Stimulated activated CD8-positive, alpha-beta memory T cell treated with anti-CD3 and anti-CD28 coated beads, Interleukin-4, amount 100 ng/mL, for 48 hours (primary cell): ENCODE measurements at regions not wholly inside any gene's neighbourhood (a gene's known extent, or its start where the extent isn't known, plus 50 kb on each side); places are given as distances from the start of the nearest gene placed in this dataset.
"Not testable (repeated sequence)": the region's sequence is repeated elsewhere in the genome, so short reads cannot be mapped to it uniquely, and the experiment has no call there.

Experiments used
- DNase-seq: peaks from one replicate; pipeline ENCODE4 v3.0.0-alpha.2; 2020

DNA sequence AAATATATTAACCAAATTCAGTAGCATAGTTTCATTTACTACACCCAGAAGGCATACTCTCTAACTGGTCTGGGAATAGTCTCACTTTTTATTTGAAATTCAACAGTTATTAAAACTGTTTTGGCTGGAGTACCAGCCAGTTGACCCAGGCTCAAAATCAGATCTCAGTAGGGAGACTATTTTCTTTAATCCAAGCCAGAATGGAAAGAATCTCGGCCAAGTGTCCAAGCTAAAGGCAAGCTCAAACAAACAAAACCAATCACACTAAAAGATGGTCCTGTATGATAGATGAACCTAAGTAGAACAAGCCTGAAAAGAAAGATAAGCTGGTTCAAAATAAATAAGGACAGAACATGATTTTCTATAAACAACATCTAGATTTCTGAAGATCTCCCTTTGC, 259.6 kb upstream of the POM121L12 start:
- no peak for DNase-seq

DNA sequence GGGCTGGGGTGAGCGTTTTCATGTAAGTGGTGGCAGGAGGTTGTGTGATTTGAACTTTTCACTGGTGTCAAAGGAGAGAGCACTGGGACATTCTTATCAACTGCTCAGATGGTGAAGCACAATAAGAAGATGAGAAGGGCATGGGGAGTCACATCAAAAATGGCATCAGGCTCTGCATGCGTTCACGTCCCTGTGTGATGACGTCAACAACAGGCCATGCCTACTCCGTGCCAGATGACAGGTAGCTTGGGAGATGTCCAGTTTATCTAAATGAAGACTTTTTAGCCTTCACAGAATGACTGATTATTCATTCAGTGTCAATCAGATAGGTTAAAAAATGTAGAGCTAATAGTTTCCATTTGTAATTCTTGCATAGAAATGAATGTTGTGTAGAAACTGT, 264.3 kb upstream of the POM121L12 start:
- no peak for DNase-seq

DNA sequence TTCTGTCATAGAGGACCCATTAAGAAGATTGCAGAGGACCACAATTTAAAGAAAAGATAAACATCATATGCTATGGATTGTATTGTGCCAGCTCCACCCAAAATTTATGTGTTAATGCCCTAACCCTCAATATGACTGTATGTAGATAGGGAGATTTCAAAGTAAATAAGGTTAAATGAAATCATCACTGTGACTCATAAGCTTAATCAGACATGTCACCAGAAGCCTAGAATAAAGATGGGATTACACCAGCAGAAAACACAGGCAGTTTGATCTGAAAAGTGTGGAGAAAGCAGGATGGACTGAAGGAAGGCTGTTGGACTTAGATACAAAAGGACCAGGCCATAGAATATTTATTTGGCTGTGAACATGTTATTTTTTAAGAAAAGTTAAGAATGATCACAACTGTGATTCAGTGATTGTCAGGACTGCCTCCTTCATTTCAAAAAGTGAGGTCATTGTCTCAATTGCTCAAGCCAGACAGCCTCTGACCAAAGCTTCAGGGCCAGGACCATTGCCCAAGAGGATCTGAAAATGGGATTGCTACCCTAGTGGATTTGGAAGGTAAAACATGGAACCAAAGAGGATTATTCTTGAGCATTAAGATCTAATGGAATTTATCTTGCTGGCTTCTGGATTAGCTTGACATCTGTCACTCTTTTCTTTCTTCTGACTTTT, 270.8 kb upstream of the POM121L12 start:
- no peak for DNase-seq

DNA sequence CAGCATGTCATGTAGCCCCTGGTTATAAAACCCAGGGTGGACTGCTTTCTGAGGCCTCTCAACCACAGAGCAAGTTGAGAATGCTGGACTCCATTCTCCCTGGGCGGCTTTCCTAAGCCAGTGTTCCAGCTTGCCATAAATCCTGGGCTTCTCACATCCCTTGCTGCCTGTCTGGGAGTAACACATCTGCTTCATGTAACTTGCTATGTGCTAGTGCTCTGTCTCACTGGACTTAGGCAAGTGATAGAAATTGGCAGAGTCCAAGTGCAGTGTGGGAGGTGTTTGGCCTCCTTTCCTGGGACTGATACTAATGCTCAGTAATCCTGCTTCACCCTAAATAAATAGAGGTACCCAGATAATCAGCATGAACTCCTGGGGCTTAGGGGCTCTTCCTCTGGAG, 277.1 kb upstream of the POM121L12 start:
- no peak for DNase-seq

DNA sequence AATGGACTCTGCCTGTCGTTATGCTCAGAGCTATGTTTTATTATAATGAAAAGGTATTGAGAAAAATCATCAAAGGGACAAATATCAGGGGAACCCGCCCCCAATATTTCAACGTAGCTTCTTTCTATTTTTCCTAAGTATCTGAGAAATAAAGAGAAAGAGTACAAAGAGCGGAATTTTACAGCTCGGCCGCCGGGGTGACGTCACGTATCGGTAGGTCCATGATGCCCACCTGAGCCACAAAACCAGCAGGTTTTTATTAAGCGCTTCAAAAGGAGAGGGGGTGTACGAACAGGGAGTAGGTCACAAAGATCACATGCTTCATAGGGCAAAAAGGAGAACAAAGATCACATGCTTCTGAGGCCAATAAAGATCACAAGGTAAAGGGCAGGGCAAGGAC, 281.6 kb upstream of the POM121L12 start:
- DNase-seq: no peak

DNA sequence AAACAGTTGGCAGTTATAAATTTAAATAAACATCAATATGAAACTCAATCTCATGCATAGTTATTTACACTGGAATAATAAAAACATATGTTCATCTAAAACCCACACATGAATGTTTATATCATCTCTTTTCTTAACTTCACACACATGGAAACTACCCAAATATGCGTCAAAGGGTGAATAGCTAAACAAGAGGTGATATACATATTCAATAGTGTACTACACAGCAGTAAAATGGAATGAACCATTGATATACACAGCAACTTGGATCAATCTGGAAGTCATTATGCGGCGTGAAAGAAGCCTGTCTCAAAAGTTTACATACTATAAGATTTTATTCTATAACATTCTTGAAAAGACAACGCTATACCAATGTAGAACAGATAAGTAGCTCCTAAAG, 282.5 kb upstream of the POM121L12 start:
- no peak for DNase-seq

DNA sequence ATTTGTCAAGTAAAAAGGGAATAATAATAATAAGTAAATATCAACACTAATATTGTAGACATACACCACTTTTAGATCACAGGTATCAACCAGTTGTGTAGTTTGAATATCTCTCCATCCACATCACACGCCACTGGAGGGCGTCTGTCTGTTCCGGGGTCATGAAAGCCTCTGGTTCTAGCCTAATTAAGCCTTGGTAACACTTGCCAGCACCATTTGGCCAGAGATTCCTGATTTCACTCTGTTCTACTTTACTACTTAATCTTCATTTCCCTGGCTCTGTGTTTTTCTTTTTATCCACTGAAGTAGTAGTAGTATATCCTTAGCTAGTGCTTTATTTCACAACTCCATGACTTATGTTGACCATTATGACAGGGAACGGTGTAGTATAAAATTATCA, 285.6 kb upstream of the POM121L12 start:
- no peak for DNase-seq

DNA sequence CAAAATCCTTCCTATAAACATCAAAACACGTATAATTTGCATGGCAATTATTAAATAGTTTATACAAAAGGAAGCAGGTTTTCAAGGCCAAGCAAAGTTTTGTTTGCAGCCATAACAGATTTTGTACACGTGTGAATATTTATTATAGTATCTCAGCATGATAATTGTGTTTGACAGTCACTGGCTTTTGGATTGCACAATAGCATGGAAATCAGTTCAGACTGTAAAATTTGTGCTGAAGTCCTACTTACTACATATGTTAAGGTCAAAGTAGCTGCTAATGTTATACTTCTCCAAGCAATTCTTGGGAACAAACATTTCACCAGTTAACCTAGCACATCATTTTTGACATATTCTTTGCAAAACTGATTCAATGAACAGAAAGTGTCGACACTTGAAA, 287.6 kb upstream of the POM121L12 start:
- DNase-seq: no peak

DNA sequence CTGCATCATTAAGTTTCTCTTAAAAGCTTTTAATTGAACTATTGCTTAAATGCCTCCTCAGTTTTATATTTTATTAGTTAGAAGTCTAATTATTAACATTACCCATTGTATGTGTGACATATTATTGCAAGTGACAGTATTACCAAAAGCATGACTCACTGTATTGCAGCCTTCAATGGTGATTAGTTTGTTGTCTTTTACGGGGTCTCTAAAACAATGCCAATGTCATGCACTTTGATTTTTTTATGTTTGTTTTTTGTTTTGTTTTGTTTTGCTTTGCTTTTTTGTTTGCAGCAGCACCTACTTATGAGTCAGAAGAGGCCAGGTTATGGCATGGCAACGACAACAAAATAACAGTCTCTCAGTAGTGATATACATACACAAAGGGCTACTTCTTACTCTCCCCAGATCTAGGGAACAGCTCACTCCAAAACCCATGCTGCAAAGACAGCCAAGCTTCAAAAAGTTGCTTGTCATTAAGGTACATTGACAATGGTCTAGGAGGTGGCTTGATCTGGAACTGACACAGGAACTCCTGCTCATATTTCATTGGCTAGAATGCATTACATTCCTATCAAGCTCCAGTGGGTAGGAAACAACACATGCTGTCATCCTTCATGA, 293.7 kb upstream of the POM121L12 start:
- no peak for DNase-seq

DNA sequence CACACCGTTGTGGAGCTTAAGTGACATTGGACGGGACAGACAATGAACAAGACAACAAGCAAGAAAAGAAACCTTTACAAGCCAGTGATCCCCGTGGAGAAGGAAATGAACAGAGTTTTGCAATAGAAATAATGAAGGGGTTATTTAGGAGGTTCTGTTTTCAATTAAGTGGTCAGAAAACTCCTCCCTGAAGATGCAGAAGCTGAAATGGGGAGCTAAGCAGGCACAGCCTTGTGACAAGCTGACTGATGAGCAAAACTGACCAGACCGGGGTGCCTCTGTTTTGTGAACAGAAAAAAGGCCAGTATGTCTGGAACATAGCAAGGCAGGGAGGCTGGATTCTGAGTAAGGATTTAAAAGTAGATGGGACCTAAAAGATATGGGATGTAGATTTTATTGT, 299.8 kb upstream of the POM121L12 start:
- no peak for DNase-seq

DNA sequence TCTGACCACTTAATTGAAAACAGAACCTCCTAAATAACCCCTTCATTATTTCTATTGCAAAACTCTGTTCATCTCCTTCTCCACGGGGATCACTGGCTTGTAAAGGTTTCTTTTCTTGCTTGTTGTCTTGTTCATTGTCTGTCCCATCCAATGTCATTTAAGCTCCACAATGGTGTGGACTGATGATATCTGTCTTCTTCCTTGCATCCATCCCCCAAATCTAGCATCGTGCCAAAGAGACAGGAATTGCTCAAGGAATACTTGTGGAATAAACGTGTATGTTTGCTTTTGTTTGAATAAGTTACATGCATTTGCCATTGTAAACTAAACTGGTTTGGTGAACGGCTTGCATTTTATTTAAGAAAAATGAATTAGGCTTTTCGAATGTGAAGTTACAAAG, 306.8 kb upstream of the POM121L12 start:
- not testable (repeated sequence) for DNase-seq

DNA sequence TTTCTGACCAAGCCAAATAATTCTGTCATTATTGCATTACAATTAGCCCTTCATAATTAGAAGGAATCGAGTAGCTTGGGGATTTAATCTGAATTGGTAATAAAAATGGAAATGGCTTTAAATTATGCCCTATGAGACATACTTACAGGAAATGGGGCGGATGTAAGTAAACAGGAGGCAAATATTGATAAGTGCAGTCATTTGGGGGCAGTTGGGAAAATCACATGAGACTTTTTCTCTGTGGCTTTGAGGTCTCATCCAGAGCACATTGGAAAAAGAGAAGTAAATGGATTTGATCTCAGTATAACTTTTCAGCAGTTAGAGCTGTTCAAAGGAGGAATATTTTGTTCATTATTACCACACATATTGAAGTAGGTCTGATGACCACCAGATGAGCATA, 307.8 kb upstream of the POM121L12 start:
- DNase-seq: no peak

DNA sequence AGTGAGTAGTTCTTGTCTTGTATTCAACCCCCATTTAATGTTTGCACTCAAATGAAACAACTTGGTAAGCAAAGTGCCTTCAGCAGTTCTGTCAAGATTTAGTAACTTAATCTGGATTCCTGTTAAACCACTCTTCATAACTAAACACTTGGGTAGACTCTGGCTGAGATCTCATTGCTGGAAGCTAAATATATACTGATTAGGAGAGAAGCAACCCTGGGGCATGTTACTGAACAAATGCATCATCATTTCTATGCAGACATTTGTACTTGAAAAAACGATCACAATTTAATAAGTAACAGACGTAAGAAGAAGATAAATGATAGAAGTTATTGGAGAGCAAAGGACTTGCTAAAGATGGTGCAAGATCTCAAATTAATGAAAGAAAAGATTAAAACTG, 308.4 kb upstream of the POM121L12 start:
- no peak for DNase-seq

DNA sequence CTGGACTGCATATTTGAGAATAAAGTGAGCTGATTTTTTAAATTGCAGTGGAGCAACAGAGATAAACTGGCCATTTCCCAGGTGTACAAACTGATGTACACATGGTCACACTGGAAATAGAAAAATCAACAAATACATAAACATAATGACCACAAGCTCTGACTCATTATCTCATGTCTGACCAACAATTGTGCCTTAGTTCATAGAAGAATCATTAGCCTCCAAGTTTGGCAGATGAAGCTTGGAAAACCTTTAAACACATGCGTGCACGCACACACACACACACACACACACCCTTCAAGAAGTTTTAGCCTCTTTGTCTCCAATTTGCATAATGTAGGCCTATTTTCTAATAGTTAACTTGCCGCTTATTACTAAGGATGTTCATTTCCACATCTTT, 308.9 kb upstream of the POM121L12 start:
- no peak for DNase-seq

DNA sequence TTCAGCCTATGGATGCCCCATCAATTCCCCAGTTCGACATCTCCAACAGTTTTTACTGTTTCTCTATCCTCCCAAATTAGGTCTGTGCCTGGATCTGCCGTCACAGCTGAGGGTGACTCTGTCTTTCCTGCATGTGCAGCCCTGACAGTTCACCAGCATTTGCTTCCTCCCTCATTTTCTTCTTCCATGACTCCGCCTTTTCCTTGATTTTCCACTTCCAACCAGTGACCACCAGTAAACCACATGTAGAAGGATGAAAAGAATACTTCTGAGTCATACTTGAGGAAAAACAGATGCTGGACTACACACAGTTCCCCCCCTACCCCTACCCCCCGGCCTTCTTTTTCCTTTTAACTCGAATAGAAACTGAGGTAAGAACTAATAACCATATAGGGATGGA, 311.8 kb upstream of the POM121L12 start:
- no peak for DNase-seq

DNA sequence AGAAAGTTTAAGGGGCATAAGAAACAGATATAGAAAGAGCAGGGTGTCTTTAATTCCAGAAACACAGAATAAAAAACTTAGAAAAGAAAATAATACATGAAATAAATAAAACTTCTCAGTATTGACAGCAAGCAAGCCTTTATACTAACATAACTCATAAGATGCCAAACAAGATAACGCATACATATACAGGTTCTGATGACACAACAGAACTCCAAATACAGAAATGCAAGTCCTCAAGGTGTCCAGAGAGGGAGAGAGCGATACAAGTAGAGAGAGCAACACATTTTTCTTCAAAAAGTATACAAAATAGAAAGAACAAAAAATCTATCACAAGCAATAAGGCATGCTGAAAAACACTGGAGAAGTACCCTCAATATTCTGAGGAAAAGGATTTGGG, 314.6 kb upstream of the POM121L12 start:
- no peak for DNase-seq

DNA sequence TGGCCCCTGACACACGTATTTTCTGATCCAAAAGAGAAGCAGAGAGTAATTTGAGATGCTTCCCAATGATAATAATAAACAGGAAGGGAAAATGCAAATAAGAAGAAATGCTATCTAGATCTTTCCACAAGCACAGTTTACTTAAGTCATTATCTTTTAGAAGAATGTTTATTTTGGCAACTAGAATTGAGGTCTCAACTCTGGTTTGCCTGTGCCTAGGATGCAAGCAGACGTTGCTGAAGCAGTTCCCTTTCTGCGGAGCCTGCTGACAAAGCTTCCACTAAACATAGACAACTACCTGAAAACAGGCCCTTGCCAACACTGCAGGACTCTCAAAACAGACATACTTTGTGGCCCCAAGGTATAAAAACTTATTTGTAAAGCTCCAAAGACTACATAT, 315.8 kb upstream of the POM121L12 start:
- no peak for DNase-seq

DNA sequence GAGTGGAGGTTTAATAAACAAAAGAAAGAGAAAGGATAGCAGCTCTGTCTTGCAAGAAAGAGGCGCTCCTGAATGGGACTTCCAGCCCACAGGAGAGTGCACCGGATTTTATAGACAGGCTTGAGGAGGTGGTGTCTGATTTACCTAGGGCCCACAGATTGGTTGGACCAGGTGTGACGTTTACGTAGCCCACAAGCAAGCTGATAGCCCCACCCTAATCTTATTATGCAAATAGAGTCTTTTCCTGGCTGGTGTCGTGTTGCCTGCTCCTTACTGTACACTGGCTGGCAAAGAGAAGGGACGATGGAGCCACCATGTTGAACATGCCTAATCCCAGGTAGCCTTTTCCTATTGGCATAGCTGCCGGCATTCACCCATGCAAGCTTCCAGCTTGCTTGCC, 319.7 kb upstream of the POM121L12 start:
- DNase-seq: no peak

DNA sequence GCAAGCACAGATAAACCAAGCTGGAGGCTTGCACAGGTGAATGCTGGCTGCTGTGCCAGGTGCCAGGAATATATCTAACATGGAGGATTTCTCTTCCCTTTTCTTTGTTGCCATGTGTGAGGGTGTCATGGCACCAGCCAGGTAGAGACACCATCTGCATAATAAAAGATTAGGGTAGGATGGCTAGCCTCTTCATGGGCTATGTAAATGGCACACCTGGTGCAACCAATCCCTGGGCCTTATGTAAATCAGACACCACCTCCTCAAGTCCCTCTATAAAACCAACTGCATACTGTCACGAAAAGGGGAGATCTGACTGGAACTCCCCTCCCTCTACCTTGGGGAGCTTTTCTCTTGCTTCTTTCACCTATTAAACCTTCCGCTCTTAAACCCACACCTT, 322.5 kb upstream of the POM121L12 start:
- no peak for DNase-seq

DNA sequence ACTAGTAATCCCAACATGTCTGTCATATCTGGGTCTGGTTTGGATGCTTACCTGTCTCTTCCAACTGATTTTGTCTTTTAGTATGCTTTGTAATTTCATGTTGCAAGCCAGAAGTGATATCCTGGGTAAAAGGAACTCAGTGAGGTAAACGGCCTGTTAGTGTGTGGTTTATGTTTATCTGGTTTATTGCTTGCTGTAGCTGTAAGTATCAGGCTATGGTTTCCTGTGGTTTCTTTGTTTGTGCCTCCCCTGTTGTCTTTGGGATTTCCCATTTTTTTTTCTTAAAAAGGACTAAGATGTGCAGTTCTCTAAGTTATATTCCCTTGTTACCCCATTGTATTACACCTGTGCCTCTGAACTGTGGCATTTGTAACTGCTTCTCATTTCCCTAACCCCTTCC, 323.5 kb upstream of the POM121L12 start:
- DNase-seq: no peak

DNA sequence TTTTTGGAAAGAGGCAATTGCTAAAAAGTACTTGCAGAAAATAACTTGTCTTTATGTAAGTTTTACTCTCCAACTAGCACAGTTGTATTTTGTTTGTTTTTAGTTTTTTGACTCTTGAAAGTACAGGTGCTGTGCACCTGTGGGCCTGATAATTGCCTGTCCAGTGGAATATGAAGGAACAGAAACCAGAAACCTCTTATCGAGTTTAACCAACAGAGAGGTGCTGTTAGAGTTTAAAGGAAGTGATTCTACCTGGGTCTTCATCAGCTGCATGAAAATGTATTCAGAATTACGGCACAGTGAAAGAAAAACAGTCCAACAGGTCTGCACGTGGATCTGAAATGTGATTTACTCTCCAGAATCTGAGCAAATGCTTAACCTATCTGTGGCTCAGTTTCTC, 326.6 kb upstream of the POM121L12 start:
- DNase-seq: no peak

DNA sequence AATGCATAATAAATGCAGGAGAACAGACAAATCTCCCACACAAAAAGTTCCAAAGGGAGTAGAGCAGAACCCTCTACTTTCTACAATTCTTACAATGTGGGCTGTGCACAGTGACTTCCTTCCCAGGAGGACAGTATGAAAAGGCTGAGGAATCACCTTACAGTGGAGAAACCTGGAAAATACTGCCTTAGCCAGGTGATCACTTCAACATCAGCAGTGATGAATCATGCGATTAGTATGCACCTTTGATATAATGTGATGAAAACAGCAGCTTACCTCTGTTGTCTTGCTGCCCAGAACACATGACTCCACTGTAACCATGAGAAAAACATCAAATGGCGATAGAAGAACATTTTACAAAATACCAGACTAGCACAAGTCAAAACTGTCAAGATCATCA, 329.7 kb upstream of the POM121L12 start:
- DNase-seq: no peak

DNA sequence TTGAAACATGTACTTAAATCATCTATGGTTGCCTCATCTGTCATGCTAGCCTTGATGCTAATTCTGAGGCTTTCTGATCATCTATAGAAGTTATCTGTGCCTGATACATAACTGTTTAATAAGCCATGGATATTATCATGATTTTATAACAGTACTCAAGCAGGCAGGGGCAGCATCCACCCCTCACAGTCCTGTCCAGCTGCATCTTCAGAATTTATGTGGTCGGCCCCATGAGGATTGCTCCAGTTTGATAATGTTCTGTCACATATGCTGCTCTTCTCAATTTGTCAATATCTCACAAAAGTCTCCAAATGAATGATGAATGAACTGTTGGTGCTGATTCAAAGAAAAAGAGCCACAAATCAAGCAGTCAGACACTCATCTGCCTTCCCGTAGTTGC, 335.1 kb upstream of the POM121L12 start:
- no peak for DNase-seq

DNA sequence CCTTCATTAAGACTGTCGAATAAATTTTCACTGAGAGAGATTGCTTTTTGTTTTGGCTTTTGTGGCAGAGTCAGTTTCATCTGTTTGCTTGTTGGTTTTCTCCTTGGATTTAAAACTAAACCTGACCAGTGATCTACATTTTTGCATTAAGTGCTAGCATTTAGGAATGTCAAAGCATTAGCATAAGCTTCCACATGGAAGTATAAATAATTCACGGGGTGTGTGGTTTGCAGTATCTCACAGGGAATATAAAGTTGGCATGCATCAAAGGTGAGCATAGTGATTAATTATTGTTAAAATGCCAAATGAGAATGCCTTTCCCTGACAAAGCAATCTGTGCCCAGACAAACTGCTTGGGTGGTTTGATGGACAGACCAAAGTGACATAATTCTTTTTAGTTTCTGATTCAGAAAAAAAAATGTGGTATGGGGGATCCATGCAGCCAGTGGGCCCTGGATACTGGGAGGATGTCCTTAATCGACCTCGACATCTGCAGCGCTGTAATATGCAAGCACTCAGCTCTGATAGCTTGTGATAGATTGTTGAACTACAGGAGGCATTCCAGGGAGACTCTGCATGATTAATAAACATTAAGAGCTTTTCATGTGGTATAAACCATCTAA, 339.3 kb upstream of the POM121L12 start:
- DNase-seq: no peak

DNA sequence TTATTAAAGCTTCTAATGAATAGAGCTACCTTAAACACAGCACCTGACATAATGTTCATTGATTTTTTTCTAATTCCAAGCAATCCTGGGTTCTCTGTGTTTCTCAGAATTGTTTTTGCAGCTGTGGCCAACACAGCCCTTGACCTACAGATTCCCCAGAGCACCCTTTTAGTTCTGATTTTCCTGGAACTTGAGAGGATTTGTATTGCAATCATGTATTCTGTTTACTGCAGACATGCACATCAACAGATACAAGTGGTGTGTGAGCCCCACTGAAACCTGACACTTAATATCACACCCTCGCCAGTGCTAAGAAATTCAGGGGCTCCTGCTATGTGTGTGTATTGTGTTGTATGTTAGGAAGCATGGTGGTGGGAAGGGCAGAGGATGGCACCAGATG, 344.2 kb upstream of the POM121L12 start:
- DNase-seq: no peak
